Glutamatergic neuron (in vitro differentiated cells): ENCODE measurements at regions not wholly inside any gene's neighbourhood (a gene's known extent, or its start where the extent isn't known, plus 50 kb on each side); places are given as distances from the start of the nearest gene placed in this dataset.

Source experiments
- DNase-seq: peaks from one replicate; pipeline ENCODE4 v3.0.0; 2022
- H3K27ac Mint-ChIP-seq: one replicate; pipeline ENCODE4 v1.8.0; 2020; ENCODE audit warnings: mild to moderate bottlenecking, mixed read lengths, inconsistent platforms; ENCODE audit not compliant: unreplicated experiment
- H3K27me3 Mint-ChIP-seq: one replicate; pipeline ENCODE4 v1.8.0; 2020; ENCODE audit warnings: mild to moderate bottlenecking, moderate library complexity, mixed read lengths, inconsistent platforms; ENCODE audit not compliant: unreplicated experiment
- H3K36me3 Mint-ChIP-seq: one replicate; pipeline ENCODE4 v1.8.0; 2020; ENCODE audit warnings: mild to moderate bottlenecking, mixed read lengths, inconsistent platforms; ENCODE audit not compliant: unreplicated experiment
- H3K4me1 Mint-ChIP-seq: one replicate; pipeline ENCODE4 v1.8.0; 2020; ENCODE audit warnings: mild to moderate bottlenecking, low read depth, mixed read lengths, inconsistent platforms; ENCODE audit not compliant: unreplicated experiment
- H3K4me3 Mint-ChIP-seq: one replicate; pipeline ENCODE4 v1.8.0; 2020; ENCODE audit warnings: mild to moderate bottlenecking, mixed read lengths, inconsistent platforms; ENCODE audit not compliant: unreplicated experiment
- H3K9me3 Mint-ChIP-seq: one replicate; pipeline ENCODE4 v1.8.0; 2020; ENCODE audit warnings: mild to moderate bottlenecking, moderate library complexity, mixed read lengths, inconsistent platforms; ENCODE audit not compliant: unreplicated experiment
- CTCF ChIP-seq: fragments of 200-600 bp; sonication (generic); IDR thresholded peaks from one replicate; pipeline ENCODE4 v1.5.0; 2021; ENCODE audit not compliant: partially characterized antibody, unreplicated experiment

GRCh38 chr11:97966901-97967300, 1053.8 kb upstream of the CNTN5 start:
- no peaks in the 10 kb centered on the region for H3K36me3 Mint-ChIP-seq
- DNase-seq, result no peak
- no peak for TF ChIP-seq CTCF
- H3K4me3 Mint-ChIP-seq, result no peak overlapping the region
- no peak overlapping the region for H3K27ac Mint-ChIP-seq
- H3K9me3 Mint-ChIP-seq, result no peaks in the 10 kb centered on the region
- H3K4me1 Mint-ChIP-seq, result no peaks in the 10 kb centered on the region
- H3K27me3 Mint-ChIP-seq, result peaks cover 2% of the 10 kb centered on the region

- H3K4me3 Mint-ChIP-seq, result no peak overlapping the region
- no peaks in the 10 kb centered on the region for H3K36me3 Mint-ChIP-seq
- H3K4me1 Mint-ChIP-seq, result no peaks in the 10 kb centered on the region
- H3K9me3 Mint-ChIP-seq, result no peaks in the 10 kb centered on the region
- H3K27ac Mint-ChIP-seq, result no peak overlapping the region
- no peak for DNase-seq
- TF ChIP-seq CTCF, result no peak
- H3K27me3 Mint-ChIP-seq, result peaks cover 2% of the 10 kb centered on the region
Measured at GRCh38 chr11:97968071-97968470, 1052.7 kb upstream of the CNTN5 start.

- Mint-ChIP-seq H3K4me3 (no peak overlapping the region), H3K27me3 (peaks cover 2% of the 10 kb centered on the region), H3K27ac (no peak overlapping the region), H3K9me3 (peaks cover 2% of the 10 kb centered on the region), H3K36me3 (no peaks in the 10 kb centered on the region), H3K4me1 (peaks cover 12% of the 10 kb centered on the region)
- TF ChIP-seq CTCF, result no peak
- DNase-seq, result no peak
Measured at GRCh38 chr11:97972731-97973130, 1048.0 kb upstream of the CNTN5 start.

GRCh38 chr11:97973352-97973857, 1047.3 kb upstream of the CNTN5 start:
- H3K27me3 Mint-ChIP-seq, result peaks cover 2% of the 10 kb centered on the region
- no peak overlapping the region for H3K4me3 Mint-ChIP-seq
- TF ChIP-seq CTCF, result no peak
- no peaks in the 10 kb centered on the region for H3K36me3 Mint-ChIP-seq
- H3K9me3 Mint-ChIP-seq, result peaks cover 2% of the 10 kb centered on the region
- H3K27ac Mint-ChIP-seq, result no peak overlapping the region
- peaks cover 12% of the 10 kb centered on the region for H3K4me1 Mint-ChIP-seq
- no peak for DNase-seq

GRCh38 chr11:97974798-97975498, 1045.8 kb upstream of the CNTN5 start:
- Mint-ChIP-seq H3K36me3 (no peaks in the 10 kb centered on the region), H3K4me1 (peaks cover 12% of the 10 kb centered on the region), H3K27me3 (peaks cover 2% of the 10 kb centered on the region), H3K4me3 (no peak overlapping the region), H3K27ac (no peak overlapping the region), H3K9me3 (peaks cover 2% of the 10 kb centered on the region)
- no peak for TF ChIP-seq CTCF
- no peak for DNase-seq
